ENCODE measurements at regions not wholly inside any gene's neighbourhood (a gene's known extent, or its start where the extent isn't known, plus 50 kb on each side); places are given as distances from the start of the nearest gene placed in this dataset.
A peak's percentile ranks its signal among the peaks of the same experiment; 100 is the strongest.

DNA sequence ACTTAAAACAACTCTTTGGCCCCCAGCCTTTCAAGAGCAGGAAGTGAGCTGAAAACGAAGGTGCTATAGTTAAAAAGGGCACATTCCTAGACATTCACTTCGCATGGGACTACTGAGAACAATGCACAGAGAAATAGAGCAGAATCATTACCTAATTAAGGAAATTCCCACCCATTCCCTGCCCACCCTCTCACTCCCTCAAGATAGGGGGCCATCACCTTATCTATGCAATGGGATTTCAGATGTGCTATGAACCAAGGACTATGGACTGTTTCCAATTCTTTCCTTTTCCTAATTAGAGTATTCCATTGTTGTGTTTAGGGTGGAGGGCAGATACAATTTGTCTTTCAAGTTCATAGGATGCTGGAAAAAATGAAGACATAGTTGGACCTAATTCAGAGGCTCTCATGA lies 476.8 kb downstream of the CETN3 start:
- DNase-seq = no peak

DNA sequence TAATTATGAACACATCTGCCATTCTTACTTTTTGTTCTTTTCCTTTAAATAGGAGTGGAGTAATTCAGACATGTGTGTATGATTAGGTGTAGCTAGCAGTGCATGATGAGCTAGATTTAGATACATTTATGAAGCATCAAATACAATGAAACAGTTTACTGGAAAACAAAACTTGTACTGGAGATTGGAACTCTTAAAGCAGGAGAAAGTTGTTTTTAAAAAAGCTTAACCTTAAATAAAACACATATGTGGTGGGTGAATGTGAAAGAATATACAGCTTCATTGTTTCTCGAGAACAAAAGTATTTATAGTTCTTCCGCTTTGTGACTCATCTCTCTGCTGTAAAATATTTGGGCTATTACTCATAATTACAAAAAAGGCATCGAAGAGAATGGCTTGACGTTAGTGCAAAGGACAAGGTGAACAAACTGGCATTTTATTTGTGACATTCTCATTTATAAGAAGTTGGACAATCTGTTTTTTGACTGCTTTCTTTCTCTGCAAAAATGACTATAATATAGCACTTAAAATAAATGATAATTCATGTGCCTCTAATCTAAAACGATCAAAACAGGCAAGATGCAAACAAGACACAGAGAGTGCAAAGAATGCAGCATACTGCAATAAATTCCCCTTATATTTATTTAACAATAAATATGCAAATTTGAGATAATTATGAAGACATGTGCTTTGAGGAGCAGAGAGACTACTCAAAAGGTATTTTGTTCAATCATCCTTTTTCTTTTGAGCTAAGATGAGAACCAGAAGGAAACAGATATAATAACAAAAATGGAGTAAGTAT lies 478.8 kb downstream of the CETN3 start:
- no peak for DNase-seq

GRCh38 chr5:89929834-89930233 lies 479.7 kb downstream of the CETN3 start:
- DNase-seq = no peak

DNA sequence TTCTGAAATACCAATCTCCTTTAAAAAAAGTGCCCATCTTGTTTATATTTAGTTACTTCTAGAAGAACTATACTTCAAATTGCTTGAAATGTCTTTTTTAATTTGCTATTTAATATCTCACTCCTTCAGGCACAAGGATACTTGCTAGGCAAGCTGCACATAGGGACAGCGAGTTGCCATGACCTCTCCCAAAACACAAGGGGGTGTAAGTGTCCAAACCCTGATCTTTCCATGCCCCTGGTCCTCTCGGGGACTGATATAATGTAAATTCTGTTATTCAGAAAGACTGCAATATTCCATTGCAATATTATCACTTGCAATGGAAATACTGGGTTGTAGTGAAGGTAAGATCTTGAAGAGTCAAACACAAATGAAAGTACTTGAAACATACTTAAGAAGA lies 480.4 kb downstream of the CETN3 start:
- DNase-seq = no peak

DNA sequence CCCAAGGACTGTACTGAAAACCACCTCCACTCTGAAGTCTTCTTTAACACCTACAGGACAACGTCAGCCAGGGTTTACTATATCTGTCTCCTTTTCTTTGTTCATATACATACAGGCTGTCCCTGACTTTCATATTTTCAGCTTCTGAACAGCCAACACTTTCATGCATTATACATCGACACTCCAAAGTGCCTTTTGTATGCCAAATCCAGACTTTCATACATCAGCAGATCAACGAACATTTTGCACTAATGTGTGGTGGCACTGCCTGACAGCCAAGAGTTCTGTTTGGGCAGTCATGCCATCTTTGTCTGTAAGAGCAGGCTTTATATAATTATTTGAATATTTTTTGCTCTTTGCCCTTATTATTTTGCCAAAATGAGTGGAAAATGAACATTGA lies 487.4 kb downstream of the CETN3 start:
- DNase-seq = no peak

DNA sequence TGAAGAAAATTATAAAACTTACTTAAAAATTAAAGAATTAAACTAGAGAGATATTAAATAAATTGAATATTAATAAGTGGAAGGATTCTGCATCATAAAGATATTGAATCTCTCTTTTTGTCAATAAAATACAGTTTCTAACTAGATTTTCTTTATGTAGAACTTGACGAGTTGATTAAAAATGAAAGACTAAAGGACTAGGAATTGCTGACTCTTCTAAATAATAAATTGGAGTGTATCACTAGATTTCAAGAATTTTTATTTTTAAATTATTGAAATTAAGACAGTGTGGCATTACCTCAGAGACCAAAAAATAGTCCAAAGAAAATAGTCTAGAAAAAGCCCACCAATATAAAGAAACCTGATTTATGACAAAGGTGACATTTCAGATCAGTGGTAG lies 492.4 kb downstream of the CETN3 start:
- no peak for DNase-seq

DNA sequence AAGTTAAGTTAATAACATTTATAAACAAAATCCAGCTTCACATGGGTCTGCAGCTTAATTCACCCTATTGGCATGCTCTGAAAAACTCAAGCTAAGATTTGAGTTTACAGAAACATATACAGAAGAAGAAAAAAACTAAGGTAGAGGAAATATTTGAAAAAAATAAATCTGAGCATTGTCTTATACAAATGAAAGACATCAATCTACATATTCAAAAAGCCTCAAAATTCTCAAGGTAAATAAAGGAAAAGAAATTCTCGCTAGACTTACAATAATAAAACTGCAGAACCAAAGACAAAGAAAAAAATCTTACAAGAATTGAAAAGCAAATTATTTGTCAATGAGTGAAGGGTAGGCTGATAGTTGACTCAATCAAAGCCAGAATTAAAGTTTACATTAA lies 493.4 kb downstream of the CETN3 start:
- no peak for DNase-seq

GRCh38 chr5:89908876-89909275 lies 500.7 kb downstream of the CETN3 start:
- DNase-seq = no peak

- no peak for DNase-seq
Observed at GRCh38 chr5:89904442-89904841, 505.1 kb downstream of the CETN3 start.

- DNase-seq = peak in 9 of 56 donors; percentile 0 to 13 (median 2)
Observed at GRCh38 chr5:89901983-89902382, 507.6 kb downstream of the CETN3 start.

DNA sequence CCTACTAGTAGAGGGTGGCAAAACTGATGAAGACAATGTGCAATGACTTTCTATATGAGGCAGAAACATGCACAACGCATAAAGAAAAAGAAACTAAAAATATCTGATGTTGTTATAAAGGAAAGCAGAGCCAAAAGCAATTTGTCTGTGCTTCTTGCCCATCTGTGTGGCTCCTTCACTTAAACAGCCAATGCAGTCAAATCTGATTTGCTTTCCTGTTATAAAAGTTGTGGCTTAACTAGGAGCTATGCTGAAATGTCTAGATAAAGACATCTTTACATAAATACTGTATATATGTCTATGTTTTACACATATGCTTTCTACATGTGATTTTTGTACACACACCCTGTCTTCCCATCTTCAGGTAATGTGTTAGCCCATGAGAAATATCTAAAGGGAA lies 508.2 kb downstream of the CETN3 start:
- no peak for DNase-seq

DNA sequence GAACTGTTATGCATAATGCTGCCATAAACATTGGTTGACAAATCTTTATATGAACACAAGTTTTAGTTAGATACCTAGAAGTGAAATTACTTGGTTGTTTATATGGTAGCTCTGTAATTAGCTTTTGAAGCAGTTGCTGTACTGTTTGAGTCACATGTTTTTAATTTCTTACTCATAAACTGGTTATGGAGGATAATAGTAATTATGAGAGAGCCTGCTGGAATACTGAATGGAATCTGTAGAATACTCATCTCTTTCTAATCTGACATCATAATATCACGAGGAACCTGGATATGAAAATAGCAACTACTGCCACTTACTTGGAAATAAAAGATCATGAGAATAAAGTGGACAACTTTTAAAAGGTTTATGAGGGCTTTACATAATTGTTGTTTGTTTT lies 509.2 kb downstream of the CETN3 start:
- DNase-seq = no peak

GRCh38 chr5:89899559-89899958 lies 510.0 kb downstream of the CETN3 start:
- DNase-seq = no peak

DNA sequence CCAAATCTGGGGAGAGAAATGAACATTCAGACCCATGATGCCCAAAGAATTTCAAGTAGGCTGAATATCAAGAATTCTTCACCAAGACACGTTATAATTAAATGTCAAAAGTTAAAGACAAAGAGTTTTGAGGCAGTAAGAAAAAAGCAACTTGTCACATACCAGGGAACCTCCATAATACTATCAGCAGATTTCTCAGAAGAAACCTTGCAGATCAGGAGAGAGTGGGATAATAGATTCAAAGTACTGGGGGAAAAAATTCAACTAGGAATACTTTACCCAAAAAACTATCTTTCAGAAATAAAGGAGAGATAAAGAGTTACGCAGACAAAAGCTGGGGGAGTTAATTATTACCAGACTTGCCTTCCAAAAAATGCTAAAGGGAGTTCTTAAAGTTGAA lies 516.0 kb downstream of the CETN3 start:
- DNase-seq = no peak

GRCh38 chr5:89885670-89886069 lies 523.9 kb downstream of the CETN3 start:
- no peak for DNase-seq

GRCh38 chr5:89883967-89884366 lies 525.6 kb downstream of the CETN3 start:
- DNase-seq = no peak

DNA sequence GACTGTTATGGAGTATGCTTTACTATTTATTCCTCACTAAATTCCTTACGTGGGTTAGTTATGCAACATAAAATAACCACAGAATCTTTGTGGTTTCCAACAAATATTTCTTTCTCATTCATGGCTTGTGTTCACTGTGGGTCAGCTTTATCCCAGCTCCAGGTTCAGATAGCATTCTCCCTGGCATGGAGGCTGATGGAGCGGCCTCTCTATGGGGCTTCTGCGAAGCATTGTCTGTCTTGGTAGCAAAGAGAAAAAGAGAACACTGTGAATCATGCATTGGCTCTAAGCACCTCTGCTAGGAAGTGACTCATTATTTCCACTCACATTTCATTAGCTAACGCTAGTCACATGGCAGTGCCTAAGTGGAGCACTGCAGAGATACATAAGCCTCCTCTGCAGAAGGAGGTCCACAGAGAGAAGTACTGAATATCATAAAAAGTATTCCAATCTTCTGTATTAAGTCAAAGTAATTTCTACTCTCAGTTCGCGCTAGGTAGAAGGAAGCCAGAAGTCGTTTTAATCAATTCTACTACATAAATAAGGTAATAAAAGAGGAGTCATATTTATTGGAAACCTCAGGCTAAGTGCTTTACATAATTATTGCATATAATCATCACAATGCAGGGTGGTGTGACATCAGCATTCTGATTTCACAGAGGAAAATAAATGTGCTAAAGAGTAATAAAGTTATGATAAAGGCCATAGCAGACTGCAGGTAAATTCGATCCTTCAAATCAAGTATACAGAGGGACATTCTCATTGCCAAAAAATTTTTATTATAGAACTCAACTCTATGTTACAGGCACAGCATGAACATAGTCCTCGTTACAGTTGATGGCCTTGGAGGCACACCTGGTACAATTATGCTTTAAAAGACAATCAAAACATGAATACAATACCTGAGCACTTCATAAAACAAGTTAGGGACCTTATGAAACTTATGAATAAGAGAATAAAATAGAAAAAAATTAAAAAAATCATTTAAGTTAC lies 531.1 kb downstream of the CETN3 start:
- DNase-seq = no peak

- no peak for DNase-seq
Observed at GRCh38 chr5:89871906-89872305, 537.6 kb downstream of the CETN3 start.

DNA sequence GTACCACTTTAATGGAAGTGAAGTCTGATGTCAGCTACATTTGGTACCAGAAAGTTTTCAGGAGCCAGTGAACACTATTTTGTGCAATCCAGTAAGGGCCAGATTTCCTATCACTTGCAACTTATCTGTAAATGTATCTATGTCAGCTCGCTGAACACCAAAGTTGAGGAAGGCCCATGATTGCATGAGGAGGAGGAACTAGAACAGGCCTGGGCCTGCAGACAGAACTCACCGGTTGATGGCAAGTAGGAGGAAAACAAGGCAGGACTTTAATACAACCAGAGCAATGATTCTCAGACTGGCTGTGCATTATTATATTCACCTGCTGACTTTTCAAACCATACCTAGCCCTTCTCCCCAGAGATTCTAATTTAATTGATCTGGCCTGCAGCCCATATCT lies 540.2 kb downstream of the CETN3 start:
- DNase-seq = no peak

- no peak for DNase-seq
Observed at GRCh38 chr5:89866410-89866809, 543.1 kb downstream of the CETN3 start.

DNA sequence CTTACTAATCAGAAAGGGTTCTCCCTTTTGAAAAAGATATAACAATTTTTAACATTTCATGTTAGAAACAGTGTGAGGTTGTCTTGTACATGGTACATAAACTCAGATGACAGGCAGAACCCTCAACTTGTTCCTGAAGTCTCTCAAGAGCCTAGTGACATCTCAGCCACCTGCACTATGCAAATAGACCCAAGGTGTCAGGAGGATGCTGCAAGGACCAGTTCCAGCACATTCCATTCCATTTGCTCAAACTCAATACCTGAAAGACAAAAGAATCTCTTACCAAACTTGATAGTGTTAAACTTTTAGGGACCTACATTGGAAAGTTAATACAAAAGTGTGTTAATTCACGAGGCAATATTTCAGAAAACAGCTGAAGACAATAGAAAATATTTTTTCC lies 544.6 kb downstream of the CETN3 start:
- no peak for DNase-seq

DNA sequence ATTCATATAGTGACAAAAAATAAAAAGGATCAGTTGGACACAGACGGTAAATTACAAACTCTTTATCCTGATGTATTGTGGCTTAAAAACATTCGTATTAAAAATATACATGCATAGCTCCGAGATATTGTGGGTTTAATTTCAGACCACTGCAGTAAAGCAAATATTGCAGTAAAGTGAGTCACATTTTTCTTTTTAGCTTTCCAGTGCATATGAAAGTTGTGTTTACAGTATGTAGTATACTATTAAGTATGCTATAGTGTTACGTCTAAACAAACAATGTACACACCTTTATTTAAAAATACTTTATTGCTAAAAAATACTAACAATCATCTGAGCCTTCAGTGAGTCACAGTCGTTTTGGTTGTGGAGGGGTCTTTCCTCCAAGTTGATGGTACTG lies 551.8 kb downstream of the CETN3 start:
- no peak for DNase-seq

- DNase-seq = no peak
Observed at GRCh38 chr5:89855417-89855816, 554.1 kb downstream of the CETN3 start.

All from nucleus accumbens (tissue), 56 donors.